AG10803 (cell line): ENCODE measurements at regions not wholly inside any gene's neighbourhood (a gene's known extent, or its start where the extent isn't known, plus 50 kb on each side); places are given as distances from the start of the nearest gene placed in this dataset.

Source experiments
- DNase-seq: peaks from one replicate; pipeline ENCODE4 v3.0.0; 2010; ENCODE audit warnings: low read depth
- H3K4me3 ChIP-seq: 2 replicates; pipeline ENCODE4 v1.5.1; 2011; ENCODE audit warnings: mild to moderate bottlenecking, low read length, control low read depth
- TF ChIP-seq, protein P1 (sequence below): conservative IDR thresholded peaks from 2 replicates; pipeline ENCODE4 v1.5.1; 2011; ENCODE audit warnings: mild to moderate bottlenecking, low read length, control low read depth, inconsistent platforms

DNA sequence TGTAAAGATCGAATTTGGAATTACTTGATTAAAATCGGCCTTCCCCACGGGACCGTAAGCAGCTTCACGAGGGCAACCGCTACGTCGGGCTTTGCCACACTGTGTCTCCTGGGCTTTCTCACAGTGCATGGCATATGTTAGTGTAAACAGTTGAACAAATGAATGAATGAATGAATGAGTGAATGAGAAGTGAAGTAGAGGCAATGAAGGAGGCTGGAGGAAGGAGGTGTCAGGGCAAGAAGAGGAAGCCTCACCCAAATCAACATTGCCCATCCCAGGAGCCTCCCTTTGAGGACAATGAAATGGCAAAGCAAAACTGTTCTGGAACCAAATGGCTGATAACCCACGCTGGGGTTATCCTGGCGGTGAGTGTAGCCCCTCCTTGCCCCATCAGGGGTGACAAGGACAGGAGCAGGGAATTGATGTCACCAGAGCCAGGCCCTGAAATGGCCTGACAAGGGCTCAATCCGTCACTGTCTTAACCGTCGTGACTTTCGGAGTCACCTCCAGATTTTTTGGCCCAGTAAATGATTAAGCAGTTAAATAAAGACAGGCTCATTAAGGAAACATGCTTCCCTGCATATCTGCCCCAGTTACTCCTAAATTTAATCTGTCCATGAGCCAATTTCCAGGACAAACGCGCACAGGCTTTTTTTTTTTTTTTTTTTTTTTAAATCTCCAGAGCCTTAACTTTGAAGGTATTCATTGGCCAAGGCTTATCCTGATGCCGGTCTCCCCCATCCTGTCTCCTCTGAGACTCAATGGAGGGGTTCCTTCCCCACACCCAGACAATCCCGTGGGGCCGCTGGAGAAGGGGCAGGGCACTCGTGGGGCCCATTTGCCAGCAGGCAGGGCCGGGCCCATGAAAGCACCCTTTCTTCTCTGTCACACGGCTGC lies 88.4 kb upstream of the BOD1 start:
- no peak for DNase-seq

DNA sequence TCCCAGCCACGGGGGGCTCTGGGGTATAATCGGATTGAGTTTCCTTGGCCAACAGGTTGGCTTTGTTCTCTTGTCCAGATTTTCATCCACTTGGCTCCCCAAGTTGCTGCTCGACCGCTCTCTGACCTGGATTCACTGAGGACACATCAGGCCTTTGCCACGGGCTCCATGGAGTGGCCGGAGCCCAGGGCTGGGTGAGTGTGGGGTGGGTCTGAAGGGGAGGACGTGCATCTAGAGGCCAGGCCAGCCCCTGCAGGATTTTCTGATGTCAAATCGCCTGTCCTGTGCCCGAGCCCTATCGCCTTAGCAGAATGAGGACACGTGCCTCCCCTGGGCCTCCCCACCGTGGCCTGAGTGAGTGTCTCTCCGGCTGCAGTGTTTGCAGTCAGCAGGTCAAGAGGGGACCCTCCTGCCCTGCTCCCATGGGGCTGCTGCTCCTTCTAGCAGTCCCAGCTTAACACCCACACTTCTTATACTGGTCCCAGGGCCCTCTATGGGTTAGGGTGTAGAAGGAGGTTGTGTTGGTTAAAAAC lies 89.1 kb upstream of the BOD1 start:
- DNase-seq, result no peak
- H3K4me3 ChIP-seq, result no peak overlapping the region
- TF ChIP-seq, protein P1, sequence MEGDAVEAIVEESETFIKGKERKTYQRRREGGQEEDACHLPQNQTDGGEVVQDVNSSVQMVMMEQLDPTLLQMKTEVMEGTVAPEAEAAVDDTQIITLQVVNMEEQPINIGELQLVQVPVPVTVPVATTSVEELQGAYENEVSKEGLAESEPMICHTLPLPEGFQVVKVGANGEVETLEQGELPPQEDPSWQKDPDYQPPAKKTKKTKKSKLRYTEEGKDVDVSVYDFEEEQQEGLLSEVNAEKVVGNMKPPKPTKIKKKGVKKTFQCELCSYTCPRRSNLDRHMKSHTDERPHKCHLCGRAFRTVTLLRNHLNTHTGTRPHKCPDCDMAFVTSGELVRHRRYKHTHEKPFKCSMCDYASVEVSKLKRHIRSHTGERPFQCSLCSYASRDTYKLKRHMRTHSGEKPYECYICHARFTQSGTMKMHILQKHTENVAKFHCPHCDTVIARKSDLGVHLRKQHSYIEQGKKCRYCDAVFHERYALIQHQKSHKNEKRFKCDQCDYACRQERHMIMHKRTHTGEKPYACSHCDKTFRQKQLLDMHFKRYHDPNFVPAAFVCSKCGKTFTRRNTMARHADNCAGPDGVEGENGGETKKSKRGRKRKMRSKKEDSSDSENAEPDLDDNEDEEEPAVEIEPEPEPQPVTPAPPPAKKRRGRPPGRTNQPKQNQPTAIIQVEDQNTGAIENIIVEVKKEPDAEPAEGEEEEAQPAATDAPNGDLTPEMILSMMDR, result no peak

More for the DNA sequence above, 88.4 kb upstream of the BOD1 start:
- TF ChIP-seq, protein P1, result no peak
- no peak overlapping the region for H3K4me3 ChIP-seq

DNA sequence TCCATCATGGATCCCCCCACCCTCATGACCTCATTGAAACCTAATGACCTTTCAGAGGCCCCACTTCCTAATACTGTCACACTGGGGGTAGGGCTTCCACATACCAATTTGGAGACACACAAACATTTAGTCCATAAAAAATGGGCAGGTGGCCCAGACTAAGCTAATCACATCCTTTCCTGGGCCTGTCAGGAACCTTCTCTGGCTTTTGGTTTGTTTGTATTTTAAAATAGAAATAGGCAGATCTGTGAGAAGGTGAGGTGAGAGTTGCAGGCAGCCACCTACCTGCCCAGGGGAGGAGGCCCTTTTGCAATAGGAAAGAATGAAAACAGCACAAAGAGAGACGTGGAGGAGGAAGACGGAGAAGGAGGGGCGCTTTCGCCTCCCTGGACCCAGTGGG lies 90.2 kb upstream of the BOD1 start:
- TF ChIP-seq, protein P1, result no peak
- no peak overlapping the region for H3K4me3 ChIP-seq
- peak; percentile 23 for DNase-seq

DNA sequence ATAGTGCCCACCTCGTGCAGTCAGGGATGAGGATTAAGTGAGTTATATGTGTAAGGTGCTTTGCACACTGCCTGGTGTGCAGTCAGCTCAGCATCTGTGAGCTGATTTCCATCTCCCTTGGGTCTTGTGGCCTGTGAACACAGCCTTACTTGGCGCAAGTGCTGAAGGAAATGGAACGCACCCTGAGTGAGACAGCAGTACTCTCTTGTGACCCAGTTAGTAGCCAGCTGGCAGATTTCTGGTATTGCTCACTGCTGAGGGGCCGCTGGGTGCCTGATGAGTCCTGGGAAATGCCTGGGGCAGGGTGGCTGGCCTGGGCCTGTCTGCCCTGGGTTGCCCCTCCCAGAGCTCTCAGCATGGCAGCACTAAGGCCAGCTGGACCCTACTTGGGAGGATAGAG lies 90.9 kb upstream of the BOD1 start:
- no peak overlapping the region for H3K4me3 ChIP-seq
- peak; percentile 91 for DNase-seq
- TF ChIP-seq, protein P1, result no peak

DNA sequence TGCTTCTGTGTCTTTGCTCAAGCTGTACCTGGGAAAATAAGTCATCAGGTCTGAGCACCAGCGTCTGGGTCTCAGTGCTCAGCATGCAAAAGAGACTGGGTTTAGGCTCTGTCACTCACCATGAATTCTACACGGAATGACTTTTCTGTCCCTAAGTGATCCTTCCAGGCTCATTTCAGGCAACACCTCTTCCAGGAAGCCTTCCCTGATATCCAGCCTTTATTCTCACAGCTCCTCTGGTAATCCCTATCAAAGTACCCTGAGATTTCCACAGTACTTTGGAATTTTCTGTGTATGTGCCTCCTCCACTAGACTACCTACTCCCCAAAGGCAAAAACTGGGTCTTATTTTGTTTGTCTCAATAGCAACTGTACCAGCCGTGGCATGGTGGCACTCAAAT lies 92.7 kb upstream of the BOD1 start:
- TF ChIP-seq, protein P1, result no peak
- no peak overlapping the region for H3K4me3 ChIP-seq
- no peak for DNase-seq

DNA sequence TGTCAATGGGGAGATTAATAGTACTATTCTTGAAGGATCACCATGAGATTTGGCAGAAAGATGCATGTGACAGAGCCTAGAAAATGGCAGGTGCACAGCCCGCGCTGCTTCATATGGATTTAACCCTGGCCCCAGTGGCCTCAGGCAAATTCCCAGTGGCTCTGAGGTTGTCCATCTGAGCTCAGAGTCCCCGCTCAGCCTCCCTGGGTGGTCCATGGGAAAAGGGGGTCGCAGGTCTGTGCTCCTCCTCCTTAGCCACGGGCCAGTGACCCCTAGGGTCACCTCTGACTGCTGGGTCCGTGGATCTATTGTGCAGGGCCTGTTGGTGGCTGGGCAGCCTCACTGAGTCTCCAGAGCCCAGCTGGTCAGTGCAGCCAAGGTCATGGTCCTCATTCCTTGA lies 93.3 kb upstream of the BOD1 start:
- DNase-seq, result no peak
- TF ChIP-seq, protein P1, result no peak
- no peak overlapping the region for H3K4me3 ChIP-seq

DNA sequence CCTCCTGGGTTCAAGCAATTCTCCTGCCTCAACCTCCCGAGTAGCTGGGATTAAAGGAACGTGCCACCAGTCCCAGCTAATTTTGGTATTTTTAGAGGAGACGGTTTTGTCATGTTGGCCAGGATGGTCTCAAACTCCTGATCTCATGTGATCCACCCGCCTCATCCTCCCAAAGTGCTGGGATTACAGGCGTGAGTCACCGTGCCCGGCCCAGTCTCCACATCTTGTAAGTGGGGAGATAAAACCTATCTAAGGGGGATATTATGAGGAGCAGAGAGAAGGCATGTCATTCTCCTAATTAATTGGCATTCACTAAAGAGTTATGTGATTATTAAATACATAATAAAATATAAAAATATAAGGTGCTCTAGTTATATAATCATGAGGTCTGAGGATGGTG lies 94.1 kb upstream of the BOD1 start:
- DNase-seq, result no peak
- H3K4me3 ChIP-seq, result no peak overlapping the region
- TF ChIP-seq, protein P1, result no peak
